CD4-positive, alpha-beta T cell treated with Interleukin-17A for 1 hour (primary cell): ENCODE measurements at regions not wholly inside any gene's neighbourhood (a gene's known extent, or its start where the extent isn't known, plus 50 kb on each side); places are given as distances from the start of the nearest gene placed in this dataset.
A peak's percentile ranks its signal among the peaks of the same experiment; 100 is the strongest.
"Not testable (repeated sequence)": the region's sequence is repeated elsewhere in the genome, so short reads cannot be mapped to it uniquely, and the experiment has no call there.

Experiments used
- DNase-seq: peaks from one replicate; pipeline ENCODE4 v3.0.0-alpha.2; 2020

DNA sequence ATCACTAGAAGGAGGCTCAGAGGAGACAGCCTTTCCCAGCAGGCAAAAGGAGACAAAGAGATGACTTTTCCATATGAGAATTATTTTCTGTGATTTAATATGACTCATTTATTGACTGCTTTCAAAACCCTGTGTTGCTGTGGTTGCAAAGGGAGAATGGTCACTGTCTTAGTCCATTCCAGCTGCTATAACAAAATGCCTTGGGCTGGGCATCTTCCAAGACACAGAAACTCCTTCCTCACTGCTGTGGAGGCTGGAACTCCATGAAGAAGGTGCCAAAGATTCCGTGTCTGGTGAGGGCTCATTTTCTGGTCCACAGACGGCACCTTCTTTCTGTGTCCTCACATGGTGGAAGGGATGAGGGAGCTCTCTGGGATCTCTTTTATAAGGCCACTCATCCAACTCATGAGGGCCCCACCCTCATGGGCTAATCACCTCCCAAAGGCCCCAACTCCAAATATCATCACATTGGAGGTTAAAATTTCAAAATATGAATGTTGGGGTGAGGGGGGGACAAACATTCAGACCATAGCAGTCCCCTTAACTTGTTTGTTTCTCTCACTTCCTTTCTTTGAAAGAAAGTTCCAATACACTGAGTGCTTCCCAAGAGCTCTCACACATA, 252.1 kb upstream of the RAB4A start:
- no peak for DNase-seq

DNA sequence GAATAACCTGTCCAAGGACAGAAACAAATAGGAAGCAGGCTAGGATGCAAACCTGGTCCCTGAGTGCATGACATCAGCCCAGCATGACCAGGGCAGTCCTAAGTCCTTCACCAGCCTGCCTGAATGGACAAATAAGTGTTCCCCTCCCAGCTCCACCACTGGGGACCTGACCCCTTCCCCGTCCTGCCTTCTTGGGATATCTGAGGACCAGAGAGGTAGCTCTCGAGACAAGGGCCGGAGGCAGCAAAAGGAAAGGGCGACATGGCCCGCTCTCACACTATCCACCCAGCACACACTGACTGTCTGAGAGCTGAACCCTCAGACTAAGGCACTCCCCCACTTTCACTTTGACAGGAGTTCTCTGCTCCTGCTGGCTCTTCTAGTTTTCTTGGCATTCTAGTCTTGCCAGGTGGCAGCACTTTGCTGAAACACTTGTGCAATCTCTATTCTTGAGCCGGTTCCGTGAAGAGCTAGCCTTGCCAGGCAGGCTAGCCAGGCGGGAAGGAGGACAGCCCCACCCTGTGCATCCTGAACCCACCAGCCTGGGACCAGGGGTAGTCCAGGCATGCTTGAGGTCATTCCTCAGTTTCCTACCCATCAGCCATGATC, 251.1 kb upstream of the RAB4A start:
- no peak for DNase-seq

DNA sequence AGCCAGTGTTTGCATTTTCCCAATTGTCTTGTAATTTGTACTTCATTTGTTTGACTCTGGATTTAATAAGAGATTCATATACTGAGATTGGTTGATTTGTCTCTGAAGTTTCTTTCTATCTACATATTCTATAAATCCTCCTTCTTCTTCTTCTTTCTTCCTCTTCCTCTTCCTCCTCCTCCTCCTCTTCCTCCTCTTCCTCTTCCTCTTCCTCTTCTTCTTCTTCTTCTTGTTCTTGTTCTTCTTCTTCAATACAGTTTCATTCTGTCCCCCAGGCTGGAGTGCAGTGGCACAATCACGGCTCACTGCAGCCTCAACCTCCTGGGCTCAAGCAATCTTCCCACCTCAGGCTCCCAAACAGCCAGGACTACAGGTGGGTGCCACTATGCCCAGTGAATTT, 249.9 kb upstream of the RAB4A start:
- DNase-seq, result not testable (repeated sequence)

DNA sequence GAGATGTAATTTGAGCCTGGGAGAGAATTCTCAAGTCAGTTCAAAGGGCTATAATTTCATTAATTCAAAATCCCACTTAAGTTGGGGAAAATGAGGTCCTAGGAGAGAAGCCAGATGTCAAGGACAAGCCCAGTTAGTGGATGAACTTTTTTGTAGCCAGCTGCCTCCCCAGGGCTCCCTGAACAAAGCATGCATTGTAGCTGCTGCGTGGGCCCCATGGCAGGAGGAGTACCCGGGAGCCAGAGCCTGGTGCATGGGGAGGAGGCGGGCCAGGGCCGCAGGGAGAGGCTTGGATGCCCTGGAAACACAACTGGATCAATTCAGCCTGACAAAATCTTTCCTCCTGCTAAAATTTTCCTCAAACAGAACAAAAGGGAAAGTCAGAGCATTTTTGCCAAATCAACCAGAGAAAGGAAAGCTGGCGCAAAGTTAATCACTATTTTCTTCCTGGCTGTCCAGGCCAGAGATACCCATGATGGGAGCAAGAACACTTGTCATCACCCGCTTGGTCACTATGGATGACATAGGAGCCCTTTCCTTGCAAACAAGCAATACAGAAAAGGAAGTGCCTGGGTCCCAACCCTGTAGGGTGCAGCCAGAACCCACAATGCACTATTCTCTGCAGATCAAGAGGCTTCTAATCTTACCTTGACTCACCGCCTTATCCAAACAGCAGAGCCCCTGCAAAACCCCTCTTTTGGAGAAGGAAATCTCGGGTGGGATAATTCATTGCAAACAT, 248.1 kb upstream of the RAB4A start:
- no peak for DNase-seq

DNA sequence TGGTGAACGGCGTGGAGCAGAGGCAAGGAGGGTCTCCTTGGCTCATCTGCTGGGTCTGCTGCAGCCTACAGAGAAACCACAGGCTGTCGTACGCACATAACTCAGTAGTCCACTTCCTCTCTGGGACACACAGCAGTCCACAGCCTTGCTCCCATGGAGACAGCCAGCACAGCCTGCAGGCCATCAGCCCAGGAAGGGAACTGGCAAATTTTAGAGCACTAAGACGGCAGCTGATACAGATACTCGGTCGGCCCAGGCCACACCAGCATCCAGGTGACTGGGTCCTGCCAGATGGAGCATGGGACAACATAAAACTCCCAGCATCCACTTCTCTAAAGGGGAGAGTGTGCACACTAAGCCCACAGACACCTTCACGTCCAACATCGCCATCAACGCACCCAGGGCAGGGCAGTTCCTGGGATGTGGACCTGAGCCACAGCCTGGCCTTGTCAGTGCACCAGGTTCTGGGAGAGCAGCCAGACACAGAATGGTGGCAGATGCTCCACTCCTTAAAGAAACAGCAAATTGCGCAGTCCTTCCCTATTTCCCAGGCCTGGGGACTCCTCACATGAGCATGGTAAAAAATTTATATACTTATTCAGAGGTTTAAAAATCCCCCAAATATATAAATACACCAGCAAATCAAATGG, 247.1 kb upstream of the RAB4A start:
- no peak for DNase-seq

DNA sequence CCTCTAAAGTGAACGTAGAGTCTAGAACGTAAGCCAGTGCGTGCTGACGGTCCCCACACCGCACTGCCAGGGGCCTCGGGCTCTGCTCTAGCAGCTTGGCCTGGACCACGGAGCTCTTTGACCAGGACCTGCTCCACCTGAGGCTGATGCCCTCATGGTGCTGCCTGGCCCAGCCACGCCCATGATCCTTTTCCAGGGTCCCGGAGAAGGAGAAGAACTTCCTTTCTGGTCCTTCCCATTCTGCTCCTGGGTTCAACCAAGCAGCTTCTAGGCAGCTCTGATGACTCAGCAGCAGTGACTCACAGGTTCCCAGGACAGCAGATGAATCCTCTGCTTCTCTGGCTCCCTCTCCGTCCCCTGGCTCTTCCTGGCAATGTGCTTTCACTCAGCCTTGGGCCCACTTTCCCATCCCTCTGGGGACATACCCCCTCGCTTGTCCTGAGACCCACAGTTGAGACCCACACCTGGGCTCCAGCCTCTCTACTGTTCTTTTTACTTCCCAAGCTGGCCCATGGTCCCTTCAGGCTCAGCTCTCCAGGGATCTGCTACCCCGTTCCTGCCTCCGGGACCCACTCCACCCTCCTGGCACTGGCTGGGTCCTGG, 246.3 kb upstream of the RAB4A start:
- no peak for DNase-seq

DNA sequence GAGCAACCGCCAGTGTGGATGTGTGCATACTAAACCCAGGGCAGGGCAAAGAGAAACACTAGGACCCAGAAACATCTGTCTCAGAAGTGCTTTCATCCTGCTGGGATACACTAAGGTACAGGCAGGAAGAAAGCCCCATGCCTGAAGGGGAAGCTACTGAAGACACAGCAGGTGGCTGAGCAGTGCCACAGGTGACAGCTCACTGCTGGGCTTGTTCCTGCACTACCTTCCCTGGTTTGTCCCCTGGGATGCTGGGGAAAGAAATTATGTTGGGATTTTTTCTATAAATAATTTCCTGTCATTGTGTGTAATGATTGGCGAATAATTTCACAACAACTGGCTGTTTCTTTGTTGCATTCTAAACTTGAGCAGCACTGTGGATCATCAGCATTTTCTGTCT, 245.3 kb upstream of the RAB4A start:
- DNase-seq, result no peak

DNA sequence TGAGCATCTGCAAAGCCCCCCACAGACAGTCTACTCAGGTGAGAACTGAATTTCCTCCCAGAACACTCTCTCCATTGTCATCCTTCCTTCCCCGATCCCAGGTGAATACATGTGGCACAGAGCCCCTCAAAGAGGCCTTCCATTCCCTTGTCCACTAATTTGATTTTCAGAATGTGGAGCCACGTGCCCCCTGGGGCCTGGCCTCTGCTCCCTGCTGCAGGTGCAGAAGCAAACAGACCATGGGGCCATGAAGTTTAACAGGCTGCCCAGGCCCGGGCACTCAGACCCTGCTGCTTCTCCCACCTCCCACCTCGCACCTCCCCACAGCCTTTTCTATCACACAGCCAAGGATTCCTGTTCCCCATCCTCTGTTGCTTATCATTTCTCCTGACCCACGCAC, 243.8 kb upstream of the RAB4A start:
- no peak for DNase-seq

DNA sequence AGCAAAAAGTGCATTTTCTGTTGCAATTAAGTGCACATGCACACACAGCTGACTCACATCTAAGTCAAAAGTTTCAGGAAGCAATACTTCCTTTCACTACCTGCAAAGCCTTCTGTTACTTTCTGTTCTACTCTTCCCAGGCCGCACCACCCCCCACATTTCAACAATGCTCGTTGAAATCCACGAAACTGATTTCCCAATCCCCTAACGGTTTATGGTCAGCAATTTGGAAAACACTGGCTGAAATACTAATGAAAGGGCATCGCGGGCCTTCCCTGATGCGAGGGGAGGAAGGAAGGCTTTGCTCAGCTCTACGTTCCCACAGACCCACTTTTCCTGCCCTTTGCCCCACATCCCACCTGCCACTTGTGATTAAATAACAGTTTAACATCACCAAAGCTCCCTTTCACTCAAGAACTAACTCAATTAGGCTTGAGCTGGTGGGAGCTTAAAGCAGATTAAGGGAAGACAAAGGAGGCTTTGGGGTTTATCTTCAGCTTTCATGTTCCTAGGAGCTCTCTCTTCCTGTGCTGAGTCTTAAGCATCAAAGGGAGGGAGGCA, 243.2 kb upstream of the RAB4A start:
- DNase-seq, result peak; percentile 36

DNA sequence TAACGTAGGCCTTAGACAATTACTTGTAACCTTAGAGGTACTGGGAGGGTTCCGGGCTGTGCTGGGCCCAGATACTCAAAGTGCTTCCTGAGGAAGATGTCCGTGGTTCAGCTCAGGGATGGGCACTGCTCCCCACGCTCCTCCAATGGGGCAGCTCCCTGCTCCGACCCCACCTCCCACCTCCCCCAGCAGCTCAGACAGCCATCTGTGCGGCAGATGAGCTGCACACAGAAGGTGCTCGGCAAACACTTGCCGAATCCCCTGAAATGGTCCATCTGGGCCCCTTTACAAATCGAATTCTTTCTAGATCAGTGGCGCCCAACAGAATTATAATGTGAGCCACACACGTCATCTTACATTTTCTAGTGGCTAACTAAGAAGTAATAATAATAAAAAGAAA, 242.4 kb upstream of the RAB4A start:
- DNase-seq, result no peak

DNA sequence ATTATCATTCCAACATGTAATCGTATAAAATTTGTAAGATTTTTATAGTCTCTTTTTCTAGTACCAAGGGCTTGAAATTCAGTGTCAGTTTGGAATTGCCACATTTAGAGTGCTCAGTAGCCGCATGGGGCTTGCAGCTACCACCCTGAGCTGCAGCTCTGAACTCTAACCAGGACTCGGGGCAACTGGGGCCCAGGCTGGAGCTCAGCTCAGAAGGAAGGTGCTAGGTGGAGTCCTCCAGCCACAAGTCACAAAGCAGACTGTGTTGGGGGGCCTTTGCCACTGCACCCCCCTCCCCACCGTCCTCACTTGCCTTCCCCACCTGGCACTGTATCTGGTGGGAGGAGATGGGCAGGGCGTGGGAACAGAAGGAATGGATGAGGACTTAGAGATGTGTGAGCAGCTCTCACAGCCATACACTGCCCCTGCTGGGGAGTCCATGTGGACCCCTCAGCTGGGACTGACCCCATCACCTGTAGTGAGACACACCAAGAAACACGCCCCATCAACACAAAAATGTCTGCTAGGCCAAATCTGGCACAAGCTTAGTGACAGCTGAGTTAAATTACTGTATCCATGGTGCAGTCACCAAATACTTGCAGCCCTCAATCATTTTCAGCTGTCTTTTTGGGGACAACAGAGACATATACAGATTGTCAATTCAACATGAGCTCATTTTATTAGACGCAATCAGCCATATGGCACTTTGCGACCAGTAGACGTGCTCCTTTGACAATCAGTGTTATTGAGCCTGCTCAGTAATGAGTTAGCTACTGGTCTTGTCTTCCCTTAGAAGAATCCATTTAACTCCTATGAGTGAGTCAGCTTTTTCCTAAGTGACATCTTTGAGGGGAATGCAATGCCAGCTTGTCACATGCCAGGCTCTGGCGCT, 241.7 kb upstream of the RAB4A start:
- no peak for DNase-seq

DNA sequence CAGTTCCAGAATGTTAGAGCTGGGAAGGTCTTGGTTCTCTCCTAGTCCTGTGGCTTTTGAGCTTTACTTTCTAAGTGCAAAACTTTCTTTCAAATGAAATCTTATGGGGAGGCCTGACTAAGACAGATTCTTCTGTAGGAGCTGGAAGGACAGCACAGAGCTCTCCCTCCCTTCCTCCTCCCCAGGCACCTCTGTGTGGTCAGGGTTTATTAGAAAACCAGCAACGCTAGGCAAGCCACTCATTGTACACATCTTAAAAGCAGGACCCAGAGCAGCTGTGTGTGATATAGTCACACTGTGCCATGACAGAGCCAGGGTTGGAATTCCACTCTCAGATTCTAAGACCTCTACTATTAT, 241.1 kb upstream of the RAB4A start:
- no peak for DNase-seq

DNA sequence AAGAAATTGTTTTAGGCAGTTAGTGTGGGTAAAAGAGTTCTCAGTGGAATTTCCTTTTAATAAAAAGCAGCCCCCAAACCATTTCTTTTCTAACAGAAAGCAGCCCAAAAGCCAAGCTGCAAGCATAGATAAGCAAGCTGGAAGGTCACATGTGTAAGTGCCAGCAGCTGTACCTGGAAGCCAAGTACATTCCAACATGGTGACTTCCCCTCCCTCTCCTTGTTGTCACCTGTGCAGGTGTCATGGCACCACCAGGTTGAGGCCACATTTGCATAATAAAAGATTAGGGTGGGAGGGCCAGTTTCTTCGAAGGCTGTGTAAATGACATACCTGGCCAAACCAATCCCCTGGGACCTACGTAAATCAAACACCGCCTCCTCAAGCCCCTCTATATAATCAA, 240.3 kb upstream of the RAB4A start:
- no peak for DNase-seq

DNA sequence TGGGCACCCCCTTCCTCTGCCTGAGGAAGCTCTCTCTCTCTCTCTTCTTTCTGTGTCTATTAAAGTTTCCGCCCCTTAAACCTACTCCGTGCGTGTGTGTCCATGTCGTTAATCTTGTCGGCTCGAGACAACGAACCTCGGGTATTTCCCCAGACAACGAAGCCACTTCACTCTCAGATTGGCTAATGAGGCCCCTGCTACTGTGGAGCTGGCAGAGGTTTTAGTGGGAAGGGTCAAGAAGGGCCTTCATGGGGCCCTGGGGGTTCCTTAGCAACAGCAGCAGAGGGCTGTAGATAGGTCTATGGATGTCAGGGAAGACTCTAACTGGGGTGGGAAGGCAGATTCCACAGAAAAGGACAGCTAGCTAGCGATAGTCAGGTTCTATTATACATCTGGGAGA, 239.8 kb upstream of the RAB4A start:
- no peak for DNase-seq

DNA sequence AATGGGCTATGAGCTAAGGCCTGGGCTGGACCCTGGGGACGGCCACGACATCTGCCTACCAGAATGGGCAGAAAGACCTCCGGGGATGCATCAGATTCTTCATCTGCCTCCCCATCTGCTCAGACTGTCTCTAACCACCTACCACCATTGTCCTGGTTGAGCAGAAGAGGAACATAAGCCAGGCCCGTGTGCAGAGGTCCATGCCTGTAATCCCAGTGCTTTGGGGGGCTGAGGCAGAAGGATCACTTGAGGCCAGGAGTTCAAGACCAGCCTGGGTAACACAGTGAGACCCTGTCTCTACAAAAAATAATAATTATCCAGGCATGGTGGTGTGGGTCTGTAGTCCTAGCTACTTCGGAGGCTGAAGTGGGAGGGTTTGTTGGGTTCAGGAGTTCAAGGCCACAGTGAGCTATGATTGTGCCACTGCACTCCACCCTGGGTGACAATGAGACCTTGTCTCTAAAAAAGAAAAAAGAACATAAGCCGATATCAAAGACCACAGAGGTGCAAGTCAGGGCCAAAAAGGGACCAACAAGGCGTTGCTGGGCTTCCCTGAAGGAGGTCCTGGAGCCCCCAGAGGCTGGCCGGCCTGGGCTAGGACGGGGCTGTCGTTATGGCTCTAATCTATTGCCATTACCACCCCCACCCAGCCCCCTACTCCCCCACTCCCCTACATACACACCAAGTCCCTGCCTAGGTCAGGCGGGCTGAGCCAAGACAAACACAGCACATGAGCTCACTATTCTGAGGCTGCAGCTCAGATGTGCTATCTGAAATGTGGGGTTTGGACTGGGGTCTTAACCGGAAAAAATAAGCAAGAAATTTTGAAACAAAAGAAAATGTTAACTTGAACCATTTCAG, 239.2 kb upstream of the RAB4A start:
- DNase-seq, result no peak

DNA sequence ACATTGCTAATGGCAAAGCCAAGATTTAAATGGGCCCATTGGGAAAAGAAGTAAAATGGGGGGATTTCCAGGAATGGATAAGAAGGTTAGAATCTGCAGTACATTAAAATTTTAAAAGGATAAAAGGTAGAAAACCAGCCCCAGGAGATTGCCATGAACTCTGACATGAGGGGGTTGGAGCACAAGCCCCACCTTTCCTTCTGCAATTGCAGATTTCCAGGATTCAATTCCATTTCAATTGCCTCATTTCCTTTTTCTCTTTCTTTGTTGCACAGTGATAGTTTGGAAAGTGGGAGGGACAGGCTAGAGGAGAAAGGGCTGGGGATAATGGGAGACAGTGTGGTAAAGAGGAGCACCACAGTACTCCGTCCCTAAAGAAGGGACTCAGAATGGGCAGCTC, 238.5 kb upstream of the RAB4A start:
- DNase-seq, result no peak

DNA sequence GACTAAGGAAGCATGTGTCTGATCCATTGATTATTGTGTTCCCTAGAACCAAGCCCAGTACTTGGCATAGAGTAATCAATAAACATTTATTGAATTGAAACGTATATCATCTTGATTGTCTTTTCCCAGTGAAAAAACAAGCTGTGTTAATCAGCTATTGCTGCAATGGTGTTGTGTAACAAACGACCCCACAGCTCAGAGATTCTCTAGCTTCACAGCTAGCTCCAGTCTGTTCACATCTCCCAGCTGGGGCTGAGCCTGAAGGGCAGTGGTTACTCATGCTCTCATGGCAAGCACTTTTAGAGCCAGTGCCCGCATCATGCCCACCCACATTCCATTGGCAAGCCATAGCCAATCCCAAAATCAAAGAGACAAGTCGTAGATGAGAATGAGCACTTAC, 237.4 kb upstream of the RAB4A start:
- no peak for DNase-seq

DNA sequence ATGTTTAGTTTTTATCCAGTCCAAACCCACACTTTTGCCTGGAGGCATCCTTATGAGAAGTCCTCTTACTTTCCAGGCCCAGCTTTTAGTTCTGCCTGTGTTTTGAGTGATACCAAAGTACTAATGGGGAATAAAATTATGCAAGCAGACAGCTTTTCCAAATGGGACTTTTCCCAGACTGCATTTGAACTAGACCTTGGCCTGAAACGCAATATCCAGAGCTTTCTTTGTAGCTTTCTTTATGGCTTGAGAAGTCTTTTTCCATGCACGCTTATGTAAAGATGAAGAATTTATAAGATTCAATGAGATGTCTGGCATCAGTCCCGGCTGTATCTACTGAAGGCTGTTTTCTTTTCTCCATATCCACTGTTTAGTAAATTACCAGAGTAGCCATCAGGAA, 236.6 kb upstream of the RAB4A start:
- no peak for DNase-seq

DNA sequence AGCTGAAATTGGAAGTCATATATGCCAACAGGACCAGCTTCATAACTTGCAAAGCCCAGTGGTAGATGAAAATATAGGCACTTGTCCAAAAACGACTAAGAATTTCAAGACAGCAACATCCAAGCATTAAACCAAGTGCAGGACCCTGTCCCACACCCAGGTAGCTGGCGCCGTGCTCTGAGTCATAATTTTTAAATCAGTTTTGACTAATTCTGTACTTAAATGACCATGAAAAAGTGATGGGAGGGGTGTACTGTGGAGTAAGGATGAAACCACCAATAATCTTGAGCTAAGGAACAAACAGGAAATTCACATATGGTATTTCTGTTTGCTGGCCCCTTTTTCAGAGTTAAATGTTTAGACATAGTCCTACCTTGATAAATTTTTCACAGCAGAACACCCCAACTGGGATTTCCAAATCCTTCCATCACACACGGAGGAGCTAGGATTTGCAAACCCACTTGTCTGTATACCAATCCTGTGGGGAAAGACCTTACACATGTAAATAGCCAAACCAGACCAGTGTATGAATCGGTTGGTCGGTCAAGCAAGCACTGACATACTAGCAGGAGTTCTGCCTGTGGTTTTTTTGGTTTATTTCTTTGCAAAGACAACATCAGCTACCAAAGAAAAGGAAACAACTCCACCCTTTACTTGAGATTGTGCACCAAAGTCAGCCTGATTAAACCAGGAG, 235.7 kb upstream of the RAB4A start:
- DNase-seq, result no peak

DNA sequence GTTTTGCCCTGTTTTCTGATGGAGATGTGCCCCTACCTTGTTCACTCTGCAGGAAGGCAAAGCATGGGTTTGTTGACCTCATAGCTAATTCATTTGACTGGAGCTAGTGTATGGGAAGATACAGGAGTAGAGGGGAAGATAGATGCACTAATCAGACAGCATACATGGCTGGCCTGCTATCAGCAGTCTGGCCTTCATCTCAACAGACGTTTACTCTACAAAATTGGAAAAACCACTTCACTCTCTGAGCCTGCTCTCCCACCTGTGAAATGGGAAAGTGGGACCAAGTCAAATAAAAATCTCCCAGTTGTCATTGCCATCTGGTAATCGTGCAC, 235.2 kb upstream of the RAB4A start:
- DNase-seq, result no peak
